HG02840 (cell line): ENCODE measurements at regions not wholly inside any gene's neighbourhood (a gene's known extent, or its start where the extent isn't known, plus 50 kb on each side); places are given as distances from the start of the nearest gene placed in this dataset.
"Not testable (repeated sequence)": the region's sequence is repeated elsewhere in the genome, so short reads cannot be mapped to it uniquely, and the experiment has no call there.

Source experiments
- ATAC-seq: cut with Tn5 transposase; IDR thresholded peaks from one replicate; pipeline ENCODE4 v1.9.1; 2021; ENCODE audit warnings: mild to moderate bottlenecking, moderate library complexity, moderate number of reproducible peaks; ENCODE audit not compliant: unreplicated experiment, low FRiP score

GRCh38 chr16:87095271-87095670 is 221.9 kb downstream of the C16orf95 start:
- ATAC-seq: no peak

DNA sequence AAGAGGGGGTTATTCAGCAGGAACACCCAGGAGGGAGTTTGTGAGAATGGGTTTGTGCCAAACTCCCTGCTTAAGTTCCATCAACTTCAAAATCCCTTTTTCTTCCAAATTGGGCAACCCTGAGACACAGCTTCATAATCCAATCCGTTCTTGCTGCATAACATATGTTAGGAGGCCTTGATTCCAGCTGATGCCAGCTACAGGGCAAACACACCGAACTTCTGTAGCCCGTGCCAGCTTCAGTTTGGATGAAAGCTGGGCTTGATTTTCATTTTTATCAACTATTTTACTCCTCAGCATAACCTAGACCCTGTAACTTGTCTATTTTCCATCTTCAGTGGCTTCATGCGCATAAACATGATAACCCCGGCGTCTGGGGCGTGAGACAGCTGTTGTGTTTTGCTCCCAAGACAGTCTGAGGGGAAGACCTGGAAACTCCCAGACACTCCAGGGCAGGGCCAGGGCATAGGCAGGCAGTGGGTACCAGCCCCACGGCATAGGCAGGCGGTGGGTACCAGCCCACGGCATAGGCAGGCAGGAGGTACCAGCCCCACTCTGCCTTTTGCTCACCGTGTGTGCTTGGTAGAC is 220.4 kb downstream of the C16orf95 start:
- no peak for ATAC-seq

DNA sequence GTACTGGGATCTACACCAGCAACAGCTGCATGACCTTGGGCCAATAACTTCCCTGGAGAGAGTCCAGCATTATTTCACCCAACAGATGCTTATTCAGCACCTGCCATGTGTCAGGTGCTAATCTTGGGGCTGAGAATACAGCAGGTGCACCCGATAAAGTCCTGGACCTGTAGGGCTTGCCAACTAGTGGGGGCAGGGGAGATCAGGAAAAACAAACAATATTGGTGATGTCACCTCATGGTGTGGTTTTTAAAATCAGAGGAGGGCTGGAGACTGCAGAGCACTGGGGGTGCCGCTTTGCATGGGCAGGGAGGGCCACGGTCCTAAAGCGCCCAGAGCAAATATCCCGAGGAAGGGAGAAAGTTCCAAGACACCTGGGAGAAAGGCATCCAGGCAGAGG is 218.8 kb downstream of the C16orf95 start:
- ATAC-seq: no peak

GRCh38 chr16:87098976-87099720 is 218.0 kb downstream of the C16orf95 start:
- no peak for ATAC-seq

GRCh38 chr16:87100306-87101058 is 216.7 kb downstream of the C16orf95 start:
- no peak for ATAC-seq

- no peak for ATAC-seq
These were observed 215.3 kb downstream of the C16orf95 start for GRCh38 chr16:87101903-87102302.

DNA sequence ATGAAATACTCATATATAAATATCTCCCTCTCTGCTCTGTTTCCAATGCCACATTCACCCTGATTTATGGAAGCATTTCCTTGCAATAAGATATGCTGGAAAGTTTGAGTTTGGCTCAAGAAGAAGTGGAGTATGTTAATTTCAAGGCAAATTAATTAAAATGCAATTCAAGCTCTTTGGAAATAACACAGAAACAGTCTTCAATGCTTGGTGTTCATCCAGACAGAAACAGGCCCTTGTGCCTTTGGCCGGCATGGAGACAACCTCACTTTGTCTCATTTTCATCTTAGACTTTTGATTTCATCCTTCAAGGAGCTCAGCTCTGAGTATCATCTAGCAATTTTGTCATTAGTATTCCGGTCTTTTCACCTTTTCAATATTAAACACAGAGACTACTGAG is 210.0 kb downstream of the C16orf95 start:
- ATAC-seq: no peak

- no peak for ATAC-seq
These were observed 208.9 kb downstream of the C16orf95 start for GRCh38 chr16:87108278-87108677.

GRCh38 chr16:87108941-87109340 is 208.3 kb downstream of the C16orf95 start:
- no peak for ATAC-seq

DNA sequence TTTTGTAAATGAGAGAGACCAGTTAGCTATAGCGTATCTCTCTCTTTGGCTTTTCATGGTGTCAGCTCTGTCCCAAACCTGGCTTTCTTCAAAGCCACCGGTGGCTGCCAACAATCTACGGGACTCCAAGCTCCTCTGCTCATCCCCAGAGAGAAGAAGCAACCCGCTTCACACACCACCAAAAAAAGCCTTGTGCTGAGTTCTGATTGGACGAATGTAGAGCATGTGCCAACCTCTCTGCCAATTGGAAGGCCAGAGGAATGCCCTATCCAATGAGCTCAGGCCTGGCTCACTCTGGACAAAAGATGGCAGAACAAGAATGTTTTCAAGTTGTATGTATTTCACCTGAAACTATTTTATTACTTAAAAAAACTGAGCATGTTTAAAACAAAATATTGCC is 202.4 kb downstream of the C16orf95 start:
- no peak for ATAC-seq

DNA sequence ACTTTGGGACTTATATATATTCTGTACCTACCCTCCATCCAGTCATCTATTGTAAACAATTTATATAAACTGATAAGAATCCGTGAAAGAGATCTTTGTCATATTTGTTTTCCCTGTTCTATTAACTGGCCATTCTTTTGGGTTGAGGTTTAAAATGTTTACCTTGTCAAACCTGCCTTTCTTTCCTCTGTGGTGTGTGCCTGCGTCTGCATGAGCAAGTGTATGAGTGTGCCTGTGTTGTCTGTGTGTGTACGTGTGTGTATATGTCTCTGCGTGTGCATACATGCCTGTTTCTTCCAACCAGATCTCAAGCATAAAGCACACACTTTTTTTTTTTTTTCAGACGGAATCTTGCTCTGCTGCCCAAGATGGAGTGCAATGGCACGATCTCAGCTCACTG is 201.5 kb downstream of the C16orf95 start:
- no peak for ATAC-seq

GRCh38 chr16:87117936-87118335 is 199.3 kb downstream of the C16orf95 start:
- ATAC-seq: no peak

DNA sequence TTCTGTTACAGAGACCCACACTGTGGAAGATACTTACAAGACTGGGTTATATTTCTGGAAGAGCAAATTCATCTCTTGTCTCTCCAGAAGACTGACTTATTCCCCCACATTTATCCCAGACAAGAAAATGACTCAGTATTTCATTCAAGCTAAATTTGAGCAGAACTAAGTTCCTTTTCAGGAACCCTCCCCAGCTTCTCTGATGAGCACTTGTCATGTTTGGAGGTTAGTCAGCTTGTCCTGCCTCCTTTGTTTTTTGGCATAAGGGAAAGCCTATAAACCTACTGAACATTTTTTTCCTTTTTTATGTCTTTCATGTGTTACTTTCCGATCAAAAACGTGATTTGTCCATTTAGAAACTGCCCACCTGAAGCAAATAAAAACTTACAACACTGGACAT is 198.0 kb downstream of the C16orf95 start:
- ATAC-seq: no peak

DNA sequence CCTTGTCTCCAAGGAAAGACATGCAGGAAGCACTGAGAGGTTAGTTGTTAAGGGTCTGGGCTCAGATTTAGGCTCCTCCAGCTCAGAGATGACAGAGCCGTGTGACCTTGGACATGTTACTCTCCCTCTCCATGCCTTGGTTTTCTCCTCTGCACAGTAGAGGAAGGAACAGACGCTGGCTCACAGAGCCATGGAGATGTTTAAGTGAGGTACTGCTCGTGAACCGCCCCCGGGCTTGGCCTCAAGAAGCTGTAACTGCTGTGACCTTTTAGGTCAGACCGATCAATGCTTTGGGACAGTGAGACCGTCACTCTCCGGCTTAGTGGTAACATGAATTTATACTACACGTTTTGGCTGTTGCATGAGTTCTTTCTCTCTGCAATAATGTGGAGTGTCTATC is 197.4 kb downstream of the C16orf95 start:
- ATAC-seq: no peak

DNA sequence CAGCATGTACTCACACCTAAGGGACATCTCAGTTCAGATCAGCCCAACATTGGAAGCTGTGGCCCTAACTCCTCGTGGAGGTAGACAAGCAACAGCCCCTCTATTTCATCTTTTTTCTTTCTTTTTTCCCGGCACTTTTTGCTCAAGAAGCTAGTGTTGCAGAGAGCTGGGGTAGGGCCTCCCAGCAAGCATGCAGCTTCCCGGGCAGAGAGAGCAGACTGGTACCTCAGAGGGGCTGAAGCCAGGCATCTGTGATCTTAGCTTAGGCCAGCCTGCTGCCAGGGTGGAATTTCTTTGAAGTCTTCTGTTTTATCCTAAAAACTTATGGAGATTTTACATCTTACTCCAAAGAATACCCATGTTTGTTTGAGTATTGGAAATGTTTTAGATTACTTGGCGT is 195.4 kb downstream of the C16orf95 start:
- no peak for ATAC-seq

- ATAC-seq: no peak
These were observed 193.7 kb downstream of the C16orf95 start for GRCh38 chr16:87123356-87124001.

DNA sequence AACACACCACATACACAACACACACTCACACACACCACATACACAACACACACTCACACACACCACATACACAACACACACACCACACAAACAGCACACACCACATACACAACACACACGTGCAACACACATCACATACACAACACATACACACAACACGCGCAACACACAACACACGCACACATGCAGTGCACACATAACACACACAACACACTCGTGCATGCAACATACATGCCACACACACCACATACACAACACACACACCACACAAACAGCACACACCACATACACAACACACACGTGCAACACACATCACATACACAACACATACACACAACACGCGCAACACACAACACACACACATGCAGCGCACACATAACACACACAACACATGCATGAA is 192.8 kb downstream of the C16orf95 start:
- ATAC-seq: not testable (repeated sequence)

GRCh38 chr16:87125206-87126155 is 191.7 kb downstream of the C16orf95 start:
- ATAC-seq: no peak

DNA sequence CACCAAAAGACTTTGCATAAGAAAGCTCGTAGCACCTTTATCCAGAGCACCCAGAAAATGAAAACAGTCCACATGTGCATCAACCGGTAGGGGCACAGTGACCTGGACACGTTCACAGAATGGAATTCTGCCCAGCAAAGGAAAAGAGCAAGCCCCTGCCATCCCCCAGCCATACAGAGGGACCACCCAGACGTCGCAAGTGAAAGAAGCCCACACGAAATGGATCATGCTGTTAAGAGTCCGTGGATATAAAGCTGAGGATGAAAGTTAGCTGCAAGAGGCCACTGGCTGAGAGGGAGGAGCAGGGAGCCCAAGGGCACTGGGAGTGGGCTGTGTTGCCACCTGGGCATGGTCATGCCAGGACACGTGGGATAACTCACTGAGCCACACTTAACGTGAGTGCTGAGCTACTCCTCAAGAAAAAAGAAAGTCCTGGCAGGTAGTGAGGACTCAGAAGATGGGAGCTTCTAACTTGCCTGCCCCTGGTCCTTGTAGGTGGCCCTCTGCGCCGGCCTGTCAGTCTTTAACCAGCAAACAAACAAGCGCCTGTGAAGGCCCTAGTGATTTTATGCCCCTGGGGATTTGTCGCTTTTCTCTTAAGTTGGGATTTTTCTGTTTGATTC is 190.7 kb downstream of the C16orf95 start:
- ATAC-seq: no peak
